ENCODE measurements at regions not wholly inside any gene's neighbourhood (a gene's known extent, or its start where the extent isn't known, plus 50 kb on each side); places are given as distances from the start of the nearest gene placed in this dataset.

DNA sequence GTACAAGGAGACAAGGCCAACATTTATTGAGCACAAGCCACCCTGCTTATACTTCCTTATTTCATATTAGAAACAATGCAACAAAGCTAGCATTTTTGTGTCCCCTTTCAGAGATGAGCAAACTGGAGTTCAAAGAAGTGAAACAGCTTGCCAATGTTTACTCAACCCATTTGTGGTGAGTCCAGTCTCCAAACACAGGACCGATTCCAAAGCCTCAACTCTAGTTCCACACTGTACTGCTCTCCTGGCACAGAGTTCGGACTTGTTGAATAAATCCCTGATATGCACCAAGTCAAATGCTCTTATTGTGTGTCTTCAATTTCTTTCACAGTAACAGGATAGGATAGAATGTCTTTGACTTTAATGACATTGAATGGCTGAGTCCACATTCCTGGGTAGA lies 604.8 kb upstream of the BRINP1 start:
- DNase-seq, result no peak

DNA sequence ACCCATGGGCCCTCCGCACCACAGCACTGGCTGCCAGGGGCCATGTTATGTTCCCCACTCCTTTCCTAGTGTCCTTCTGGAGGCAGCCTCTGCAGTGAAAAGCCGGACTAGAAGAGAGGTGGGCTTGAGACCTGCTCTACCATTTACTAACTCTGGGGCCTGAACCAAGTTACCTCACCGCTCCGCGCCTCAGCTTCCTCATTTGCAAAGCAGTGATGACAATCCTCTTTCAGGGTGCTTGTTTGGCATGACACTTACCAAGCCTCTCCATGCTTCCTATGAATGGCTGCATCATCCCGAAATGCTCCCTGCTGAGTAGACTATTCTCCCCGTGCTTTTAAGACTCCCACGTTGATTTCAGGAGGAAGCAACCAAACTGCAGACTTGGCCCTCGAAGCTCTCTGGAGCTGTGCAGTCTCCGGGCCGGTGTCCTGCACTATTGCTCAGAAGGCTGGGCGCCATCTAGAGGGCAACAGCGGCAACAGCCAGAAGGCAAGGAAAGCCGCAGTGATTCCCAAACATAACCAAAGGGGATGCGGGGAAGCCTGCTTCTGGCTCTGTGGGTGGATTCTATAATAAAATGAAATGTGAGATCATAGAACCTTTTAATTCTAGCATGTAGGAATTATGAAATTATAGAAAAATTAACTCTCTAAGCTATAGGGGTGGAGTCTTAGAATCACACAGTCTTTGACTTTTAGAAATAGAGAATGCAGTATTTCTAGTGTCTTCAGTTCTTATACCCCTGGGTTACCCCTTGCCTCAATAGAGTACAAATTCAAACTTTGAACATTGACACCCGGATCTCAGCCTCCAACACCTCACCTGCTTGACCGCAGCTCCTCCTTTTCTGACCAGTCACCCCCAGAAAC lies 599.8 kb upstream of the BRINP1 start:
- peak; percentile 59 for DNase-seq

DNA sequence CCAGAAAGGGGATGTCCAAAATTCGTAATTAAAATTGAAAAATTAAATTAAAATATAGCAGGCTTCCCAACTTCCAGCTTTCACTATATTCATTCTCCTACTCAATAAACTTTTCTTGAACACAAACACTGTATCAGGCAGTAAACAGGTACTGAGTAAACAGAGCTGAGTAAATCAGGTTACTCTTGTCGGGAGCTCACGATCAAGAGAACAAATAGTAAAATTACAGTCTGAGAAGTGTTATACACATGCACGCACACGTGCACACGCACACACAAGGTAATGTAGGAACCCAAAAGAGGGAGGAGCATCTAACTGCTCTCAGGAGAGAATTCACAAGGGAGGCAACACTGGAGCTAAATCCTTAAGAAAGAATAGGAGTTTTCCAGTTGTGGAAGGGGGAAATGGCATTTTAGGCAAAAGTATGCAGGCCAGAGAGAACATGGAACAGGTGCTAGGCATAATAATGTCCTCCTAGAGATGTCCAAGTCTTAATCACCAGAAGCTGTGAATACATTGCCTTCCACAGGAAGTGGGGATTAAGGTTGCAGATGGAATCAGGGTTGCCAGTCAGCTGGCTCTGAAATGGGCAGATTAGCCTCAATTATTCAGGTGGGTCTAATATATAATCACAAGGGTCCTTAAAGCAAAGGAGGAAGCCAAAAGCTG lies 598.8 kb upstream of the BRINP1 start:
- no peak for DNase-seq

DNA sequence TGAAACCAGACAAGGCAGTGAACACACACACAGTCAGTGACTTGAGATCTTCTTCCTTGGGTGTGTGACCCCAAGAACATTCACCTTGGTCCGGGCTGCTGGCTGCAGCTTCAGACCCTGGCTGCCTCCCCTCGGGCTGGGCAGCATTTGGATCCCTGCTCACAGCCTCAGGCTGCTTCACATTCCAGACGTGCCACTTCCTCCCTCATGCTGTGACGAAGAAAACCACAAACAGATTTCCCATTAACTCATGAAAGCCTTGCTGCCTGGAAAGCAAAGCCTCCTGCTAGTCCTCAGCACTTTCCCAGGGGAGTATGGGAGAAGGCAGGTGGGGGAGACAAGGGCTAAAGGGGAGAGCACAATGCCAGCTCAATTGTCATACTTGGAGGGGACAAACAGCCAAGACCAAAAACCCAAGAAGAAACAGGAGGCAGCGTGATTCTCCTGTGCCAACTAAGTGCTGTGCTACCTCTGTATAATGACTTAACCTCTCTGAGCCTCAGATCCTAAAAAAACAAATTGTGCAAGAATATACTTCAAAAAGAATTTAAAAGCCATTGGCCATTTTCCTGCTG lies 594.6 kb upstream of the BRINP1 start:
- no peak for DNase-seq

DNA sequence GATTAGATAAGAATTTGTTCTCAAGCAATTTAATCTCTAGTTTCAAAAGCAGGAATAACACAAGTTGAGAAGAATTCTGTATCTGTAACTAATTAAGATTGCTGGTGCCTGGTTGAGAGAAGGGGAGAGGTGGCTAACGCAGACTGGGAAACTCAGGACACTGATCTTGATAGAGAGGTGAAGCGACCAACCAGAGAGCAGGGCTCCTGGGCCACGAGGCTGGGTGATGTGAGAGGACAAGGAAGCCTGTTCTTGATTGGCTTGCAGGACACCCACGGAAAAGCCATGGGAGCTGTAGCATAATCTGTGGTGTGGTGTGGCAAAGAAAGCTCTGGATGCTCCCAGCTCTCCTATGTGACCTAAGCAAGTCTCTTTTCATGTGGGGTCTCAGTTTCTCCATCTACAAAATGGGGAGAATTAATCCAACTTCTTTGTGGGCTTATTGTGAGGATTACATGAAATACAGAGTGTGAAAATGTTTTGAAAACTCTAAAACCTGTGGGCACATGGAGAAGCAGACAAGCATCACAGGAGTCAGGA lies 594.1 kb upstream of the BRINP1 start:
- no peak for DNase-seq

DNA sequence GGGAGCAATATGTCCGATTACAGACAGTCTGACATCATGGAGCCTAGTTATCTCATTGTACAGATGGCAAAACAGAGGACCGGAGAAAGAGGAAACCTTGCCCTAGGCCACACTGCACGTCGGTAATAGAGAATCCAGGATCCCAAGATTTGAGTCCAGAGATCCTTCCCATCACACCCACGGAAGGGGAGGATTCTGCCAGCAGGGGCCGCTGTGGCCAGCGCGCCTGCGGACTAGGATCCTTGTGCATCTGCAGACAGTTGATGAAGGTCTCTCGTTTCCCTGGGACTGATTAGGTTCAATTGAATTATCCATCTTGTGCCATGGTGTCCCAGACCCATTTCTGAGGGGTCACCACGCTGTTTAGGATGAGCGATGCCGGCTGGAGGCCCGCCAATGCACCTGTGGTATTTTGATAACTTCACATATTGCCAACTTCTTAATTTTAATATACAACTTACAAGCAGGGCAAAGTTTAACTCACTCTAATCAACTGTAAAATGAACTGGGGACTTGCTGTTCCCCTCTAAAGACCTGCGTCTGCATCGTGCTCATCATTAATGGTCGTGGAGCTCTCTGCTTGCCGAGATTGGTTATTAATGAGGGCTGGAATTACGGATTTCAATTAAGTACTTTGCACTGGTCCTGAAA lies 592.7 kb upstream of the BRINP1 start:
- peak; percentile 19 for DNase-seq

- DNase-seq, result no peak
Measured at GRCh38 chr9:119959846-119960545, 590.8 kb upstream of the BRINP1 start.

DNA sequence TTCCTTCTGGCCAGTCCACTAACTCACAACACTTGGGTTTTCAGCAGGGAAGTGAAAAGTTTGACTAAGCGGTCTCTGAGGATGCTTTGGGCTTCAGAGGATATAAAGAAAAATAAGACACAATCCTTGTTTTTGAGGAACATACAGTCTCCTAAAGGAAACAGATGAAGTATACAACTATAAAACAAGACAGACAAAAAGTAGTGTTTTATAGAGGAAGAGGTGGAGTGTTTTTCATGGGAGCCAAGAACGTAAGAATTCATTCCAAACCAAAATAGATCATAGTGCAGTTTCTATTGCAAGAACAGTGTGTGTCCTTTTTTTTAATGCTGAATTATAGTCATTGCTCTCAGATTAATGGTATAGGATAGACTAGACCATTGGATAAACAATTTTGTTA lies 586.9 kb upstream of the BRINP1 start:
- no peak for DNase-seq

- DNase-seq, result no peak
Measured at GRCh38 chr9:119955276-119955675, 586.0 kb upstream of the BRINP1 start.

- no peak for DNase-seq
Measured at GRCh38 chr9:119951591-119951990, 582.4 kb upstream of the BRINP1 start.

DNA sequence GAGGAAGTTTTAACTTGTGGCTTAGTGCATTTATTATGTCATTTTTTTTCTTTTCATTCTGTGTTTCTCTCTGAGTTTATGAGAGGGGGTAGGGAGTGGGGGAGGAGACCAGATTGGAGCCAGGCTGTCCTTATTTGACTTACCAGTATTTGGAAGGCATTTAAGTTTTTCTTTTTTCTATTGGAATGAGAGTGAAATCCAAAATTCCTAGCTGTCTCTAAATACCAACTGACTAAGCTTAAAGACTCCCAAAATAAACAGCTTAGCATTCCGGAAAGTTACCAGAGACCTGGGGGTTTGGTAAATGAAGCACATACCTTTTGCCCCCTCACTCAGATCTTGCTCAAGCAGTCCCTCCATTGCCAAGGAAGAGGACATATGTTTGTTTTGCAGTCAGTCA lies 581.9 kb upstream of the BRINP1 start:
- no peak for DNase-seq

GRCh38 chr9:119945686-119946085 lies 576.5 kb upstream of the BRINP1 start:
- DNase-seq, result no peak

DNA sequence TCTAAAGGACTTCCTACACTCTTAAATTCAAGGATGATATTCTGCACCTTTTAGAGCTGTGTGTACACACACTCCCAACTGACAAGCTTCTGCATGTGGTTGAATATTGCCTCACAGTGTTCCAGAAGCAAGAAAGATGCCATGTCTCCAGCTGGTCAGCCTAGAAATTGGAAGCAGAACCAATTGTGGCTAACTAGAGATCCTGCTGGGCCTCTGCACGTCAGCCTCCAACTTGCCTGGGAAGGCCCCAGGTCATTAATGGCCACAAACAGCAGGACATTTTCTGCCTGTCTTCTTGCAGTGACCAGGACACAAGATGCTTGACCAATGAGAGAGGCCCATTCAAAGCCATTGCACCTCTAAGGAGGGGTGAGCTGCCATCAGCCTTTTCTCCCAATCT lies 571.9 kb upstream of the BRINP1 start:
- no peak for DNase-seq

- no peak for DNase-seq
Measured at GRCh38 chr9:119938871-119939270, 569.6 kb upstream of the BRINP1 start.

GRCh38 chr9:119934497-119934896 lies 565.3 kb upstream of the BRINP1 start:
- no peak for DNase-seq

- DNase-seq, result no peak
Measured at GRCh38 chr9:119933191-119933590, 564.0 kb upstream of the BRINP1 start.

DNA sequence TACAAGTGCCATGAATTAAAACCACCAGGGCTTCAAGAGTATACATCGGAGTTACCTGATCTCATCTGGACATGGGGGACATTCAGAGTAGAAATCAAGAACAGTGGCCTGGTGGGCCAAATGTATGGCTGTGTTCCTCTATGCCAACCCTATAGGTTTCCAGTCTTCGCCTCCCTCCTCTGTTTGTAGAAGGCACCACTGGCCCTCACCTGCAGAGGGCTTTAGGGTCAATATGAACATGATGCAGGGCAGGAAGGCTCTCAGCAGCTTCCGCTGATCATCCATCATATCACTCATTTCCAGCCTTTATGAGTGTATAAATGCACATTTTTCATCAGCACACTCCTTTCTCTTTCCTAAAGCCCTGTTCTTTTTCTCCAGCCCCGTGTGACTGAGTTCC lies 555.5 kb upstream of the BRINP1 start:
- DNase-seq, result no peak

GRCh38 chr9:119917175-119917574 lies 547.9 kb upstream of the BRINP1 start:
- DNase-seq, result no peak

DNA sequence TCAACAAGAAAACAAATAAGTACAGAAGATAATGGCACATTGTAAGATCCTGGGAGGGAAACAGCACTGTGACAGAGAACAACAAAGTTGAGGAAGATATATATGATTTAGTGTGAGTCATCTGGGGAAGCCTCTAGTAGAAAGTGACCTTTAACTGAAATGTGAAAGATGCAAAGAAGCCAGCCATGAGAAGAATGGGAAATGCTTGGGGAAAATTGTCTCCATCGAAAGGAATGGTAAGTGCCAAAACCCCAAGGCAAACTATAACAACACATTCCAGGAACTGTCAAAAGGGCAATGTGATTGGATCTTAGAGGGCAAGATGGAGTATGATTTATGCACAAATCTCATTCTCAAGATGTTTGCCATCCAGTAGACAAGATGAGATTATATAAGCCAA lies 537.8 kb upstream of the BRINP1 start:
- DNase-seq, result no peak

DNA sequence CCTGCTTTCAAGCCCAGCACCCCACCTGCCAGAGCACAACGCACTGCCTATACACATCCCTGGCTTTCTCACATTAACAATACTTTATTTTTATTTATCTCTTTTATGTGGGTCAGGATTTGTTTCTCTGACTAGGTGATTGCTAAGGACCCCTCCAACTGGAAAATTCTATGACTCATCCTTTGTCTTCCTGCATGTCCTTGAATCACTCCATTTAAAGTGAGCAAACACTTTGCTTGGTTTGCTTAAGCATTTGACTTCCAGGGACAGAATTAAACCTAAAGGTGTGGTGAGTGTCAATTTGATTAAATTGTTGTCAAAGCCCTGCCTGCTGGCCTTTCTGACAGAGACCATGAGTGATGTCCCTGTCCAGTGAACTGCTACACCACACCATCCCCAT lies 536.5 kb upstream of the BRINP1 start:
- DNase-seq, result no peak

- DNase-seq, result no peak
Measured at GRCh38 chr9:119903851-119904250, 534.6 kb upstream of the BRINP1 start.

DNA sequence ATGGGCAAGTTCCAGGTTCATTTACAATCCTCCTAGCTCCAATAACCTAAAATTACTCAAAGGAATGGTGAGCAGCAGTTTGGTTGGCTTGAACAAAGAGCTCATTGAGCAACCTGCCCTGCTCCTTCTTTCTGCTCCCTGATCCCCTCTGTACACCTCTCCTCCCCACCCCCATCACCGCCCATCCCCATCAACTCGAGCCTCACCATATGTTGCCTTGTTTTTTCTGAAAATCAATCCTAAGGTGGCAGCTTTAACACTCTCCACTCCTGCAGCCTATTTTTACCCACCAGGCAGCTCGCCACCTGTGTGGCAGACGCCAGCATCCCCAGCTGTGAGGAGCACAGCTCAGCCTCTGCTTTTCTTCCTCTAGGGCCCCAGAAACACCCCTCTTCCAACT lies 533.4 kb upstream of the BRINP1 start:
- DNase-seq, result no peak

GRCh38 chr9:119898316-119898715 lies 529.1 kb upstream of the BRINP1 start:
- no peak for DNase-seq

All from activated CD4-positive, alpha-beta T cell treated with anti-CD3 and anti-CD28 coated beads, Interleukin-2, Interleukin-6, amounts not matched to agents 100 ng/mL and 50 ng/mL, durations not matched to agents 16 hours and 8 hours (primary cell).